GM23338 (cell line): ENCODE measurements at regions not wholly inside any gene's neighbourhood (a gene's known extent, or its start where the extent isn't known, plus 50 kb on each side); places are given as distances from the start of the nearest gene placed in this dataset.

Experiments
- CREB1 ChIP-seq: fragments of 250-450 bp; sonication (Bioruptor Pico); IDR thresholded peaks from 2 replicates; pipeline ENCODE4 v1.5.0; 2020; ENCODE audit warnings: low read depth, mild to moderate bottlenecking, moderate library complexity
- EZH2 ChIP-seq: fragments of 200-600 bp; sonication (generic); IDR thresholded peaks from one replicate; pipeline ENCODE4 v1.8.0; 2017; ENCODE audit warnings: antibody characterized with exemption, mild to moderate bottlenecking, low read depth; ENCODE audit not compliant: unreplicated experiment
- EZH2phosphoT487 ChIP-seq: fragments of 200-600 bp; sonication (generic); IDR thresholded peaks from one replicate; pipeline ENCODE4 v1.8.1; 2018; ENCODE audit warnings: antibody characterized with exemption; ENCODE audit not compliant: unreplicated experiment
- JUNB ChIP-seq: IDR thresholded peaks from one replicate; pipeline ENCODE4 v1.6.1; 2016; ENCODE audit warnings: antibody characterized with exemption; ENCODE audit not compliant: unreplicated experiment
- POLR2AphosphoS5 ChIP-seq: IDR thresholded peaks from 2 replicates; pipeline ENCODE4 v1.6.1; 2016; ENCODE audit warnings: antibody characterized with exemption, low read depth
- ZNF331 ChIP-seq: fragments of 250-450 bp; sonication (Bioruptor Pico); IDR thresholded peaks from 2 replicates; pipeline ENCODE4 v1.5.0; 2020; ENCODE audit warnings: low read depth, mild to moderate bottlenecking, moderate library complexity
- TF ChIP-seq, protein P1 (sequence below), 2 experiments: fragments of 200-600 bp in 1 of 2; sonication (generic) in 1 of 2; conservative IDR thresholded peaks; 2 replicates each; pipeline versions ENCODE4 v1.5.1 to v1.6.1; 2016 to 2017; ENCODE audit warnings: antibody characterized with exemption in 2 of 2, low read depth in 2 of 2, mild to moderate bottlenecking in 2 of 2, moderate library complexity in 1 of 2
- TF ChIP-seq, protein P2 (sequence below): IDR thresholded peaks from one replicate; pipeline ENCODE4 v1.6.1; 2018; ENCODE audit warnings: antibody characterized with exemption; ENCODE audit not compliant: unreplicated experiment

GRCh38 chr2:142598846-142599245 is 278.6 kb upstream of the KYNU start:
- TF ChIP-seq POLR2AphosphoS5, result no peak
- TF ChIP-seq, protein P1, sequence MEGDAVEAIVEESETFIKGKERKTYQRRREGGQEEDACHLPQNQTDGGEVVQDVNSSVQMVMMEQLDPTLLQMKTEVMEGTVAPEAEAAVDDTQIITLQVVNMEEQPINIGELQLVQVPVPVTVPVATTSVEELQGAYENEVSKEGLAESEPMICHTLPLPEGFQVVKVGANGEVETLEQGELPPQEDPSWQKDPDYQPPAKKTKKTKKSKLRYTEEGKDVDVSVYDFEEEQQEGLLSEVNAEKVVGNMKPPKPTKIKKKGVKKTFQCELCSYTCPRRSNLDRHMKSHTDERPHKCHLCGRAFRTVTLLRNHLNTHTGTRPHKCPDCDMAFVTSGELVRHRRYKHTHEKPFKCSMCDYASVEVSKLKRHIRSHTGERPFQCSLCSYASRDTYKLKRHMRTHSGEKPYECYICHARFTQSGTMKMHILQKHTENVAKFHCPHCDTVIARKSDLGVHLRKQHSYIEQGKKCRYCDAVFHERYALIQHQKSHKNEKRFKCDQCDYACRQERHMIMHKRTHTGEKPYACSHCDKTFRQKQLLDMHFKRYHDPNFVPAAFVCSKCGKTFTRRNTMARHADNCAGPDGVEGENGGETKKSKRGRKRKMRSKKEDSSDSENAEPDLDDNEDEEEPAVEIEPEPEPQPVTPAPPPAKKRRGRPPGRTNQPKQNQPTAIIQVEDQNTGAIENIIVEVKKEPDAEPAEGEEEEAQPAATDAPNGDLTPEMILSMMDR (conservative IDR thresholded peaks at IDR 0.05; ENCODE audit: low read depth in 2 of 2), result no peak
- TF ChIP-seq CREB1, result no peak
- no peak for TF ChIP-seq EZH2
- TF ChIP-seq JUNB, result no peak
- TF ChIP-seq, protein P2, sequence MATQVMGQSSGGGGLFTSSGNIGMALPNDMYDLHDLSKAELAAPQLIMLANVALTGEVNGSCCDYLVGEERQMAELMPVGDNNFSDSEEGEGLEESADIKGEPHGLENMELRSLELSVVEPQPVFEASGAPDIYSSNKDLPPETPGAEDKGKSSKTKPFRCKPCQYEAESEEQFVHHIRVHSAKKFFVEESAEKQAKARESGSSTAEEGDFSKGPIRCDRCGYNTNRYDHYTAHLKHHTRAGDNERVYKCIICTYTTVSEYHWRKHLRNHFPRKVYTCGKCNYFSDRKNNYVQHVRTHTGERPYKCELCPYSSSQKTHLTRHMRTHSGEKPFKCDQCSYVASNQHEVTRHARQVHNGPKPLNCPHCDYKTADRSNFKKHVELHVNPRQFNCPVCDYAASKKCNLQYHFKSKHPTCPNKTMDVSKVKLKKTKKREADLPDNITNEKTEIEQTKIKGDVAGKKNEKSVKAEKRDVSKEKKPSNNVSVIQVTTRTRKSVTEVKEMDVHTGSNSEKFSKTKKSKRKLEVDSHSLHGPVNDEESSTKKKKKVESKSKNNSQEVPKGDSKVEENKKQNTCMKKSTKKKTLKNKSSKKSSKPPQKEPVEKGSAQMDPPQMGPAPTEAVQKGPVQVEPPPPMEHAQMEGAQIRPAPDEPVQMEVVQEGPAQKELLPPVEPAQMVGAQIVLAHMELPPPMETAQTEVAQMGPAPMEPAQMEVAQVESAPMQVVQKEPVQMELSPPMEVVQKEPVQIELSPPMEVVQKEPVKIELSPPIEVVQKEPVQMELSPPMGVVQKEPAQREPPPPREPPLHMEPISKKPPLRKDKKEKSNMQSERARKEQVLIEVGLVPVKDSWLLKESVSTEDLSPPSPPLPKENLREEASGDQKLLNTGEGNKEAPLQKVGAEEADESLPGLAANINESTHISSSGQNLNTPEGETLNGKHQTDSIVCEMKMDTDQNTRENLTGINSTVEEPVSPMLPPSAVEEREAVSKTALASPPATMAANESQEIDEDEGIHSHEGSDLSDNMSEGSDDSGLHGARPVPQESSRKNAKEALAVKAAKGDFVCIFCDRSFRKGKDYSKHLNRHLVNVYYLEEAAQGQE, result no peak
- TF ChIP-seq EZH2phosphoT487, result no peak
- TF ChIP-seq ZNF331, result no peak
